Breast epithelium (tissue), 3 donors: ENCODE measurements at regions not wholly inside any gene's neighbourhood (a gene's known extent, or its start where the extent isn't known, plus 50 kb on each side); places are given as distances from the start of the nearest gene placed in this dataset.
"Not testable (repeated sequence)": the region's sequence is repeated elsewhere in the genome, so short reads cannot be mapped to it uniquely, and the experiment has no call there.

Source experiments
- CTCF ChIP-seq, 3 donors: fragments of 450-650 bp; IDR thresholded peaks; one replicate each; pipeline ENCODE4 v1.5.1; 2016 to 2017; ENCODE audit warnings: antibody characterized with exemption in 3 of 3, mild to moderate bottlenecking in 3 of 3, moderate library complexity in 3 of 3
- POLR2A ChIP-seq: fragments of 450-650 bp; IDR thresholded peaks from one replicate; pipeline ENCODE4 v1.6.1; 2016; ENCODE audit warnings: antibody characterized with exemption, mild to moderate bottlenecking, moderate library complexity

- TF ChIP-seq POLR2A; CTCF (IDR thresholded peaks at IDR 0.05): not testable (repeated sequence)
These were observed 2829.1 kb downstream of the RPIA start for GRCh38 chr2:91520523-91520922.
